IPS-NIHi11 (cell line): ENCODE measurements at regions not wholly inside any gene's neighbourhood (a gene's known extent, or its start where the extent isn't known, plus 50 kb on each side); places are given as distances from the start of the nearest gene placed in this dataset.
"Not testable (repeated sequence)": the region's sequence is repeated elsewhere in the genome, so short reads cannot be mapped to it uniquely, and the experiment has no call there.

Source experiments
- DNase-seq: peaks from one replicate; pipeline ENCODE4 v3.0.0; 2012; ENCODE audit warnings: mixed read lengths, low spot score

- no peak for DNase-seq
Measured at GRCh38 chr3:132084982-132085381, 50.2 kb upstream of the CPNE4 start.

GRCh38 chr3:132087356-132087755 lies 52.5 kb upstream of the CPNE4 start:
- DNase-seq, result no peak

- no peak for DNase-seq
Measured at GRCh38 chr3:132088291-132088690, 53.5 kb upstream of the CPNE4 start.

- no peak for DNase-seq
Measured at GRCh38 chr3:132090921-132091320, 56.1 kb upstream of the CPNE4 start.

- no peak for DNase-seq
Measured at GRCh38 chr3:132116601-132117000, 81.8 kb upstream of the CPNE4 start.

- no peak for DNase-seq
Measured at GRCh38 chr3:132117642-132118041, 82.8 kb upstream of the CPNE4 start.

- DNase-seq, result no peak
Measured at GRCh38 chr3:132119531-132119930, 84.7 kb upstream of the CPNE4 start.

- DNase-seq, result no peak
Measured at GRCh38 chr3:132124096-132124495, 89.3 kb upstream of the CPNE4 start.

GRCh38 chr3:132124651-132125284 lies 90.0 kb upstream of the CPNE4 start:
- no peak for DNase-seq

- no peak for DNase-seq
Measured at GRCh38 chr3:132134611-132135010, 99.8 kb upstream of the CPNE4 start.

- DNase-seq, result peak; percentile 26
Measured at GRCh38 chr3:132135628-132136333, 101.0 kb upstream of the CPNE4 start.

- no peak for DNase-seq
Measured at GRCh38 chr3:132136334-132136716, 101.5 kb upstream of the CPNE4 start.

GRCh38 chr3:132136902-132137301 lies 102.1 kb upstream of the CPNE4 start:
- not testable (repeated sequence) for DNase-seq

- DNase-seq, result no peak
Measured at GRCh38 chr3:132145833-132146232, 111.0 kb upstream of the CPNE4 start.

GRCh38 chr3:132154619-132155018 lies 119.8 kb upstream of the CPNE4 start:
- DNase-seq, result no peak

- no peak for DNase-seq
Measured at GRCh38 chr3:132159145-132159544, 124.3 kb upstream of the CPNE4 start.

- no peak for DNase-seq
Measured at GRCh38 chr3:132160198-132160597, 125.4 kb upstream of the CPNE4 start.

GRCh38 chr3:132161608-132162007 lies 126.8 kb upstream of the CPNE4 start:
- DNase-seq, result peak; percentile 41

- no peak for DNase-seq
Measured at GRCh38 chr3:132164469-132165092, 129.8 kb upstream of the CPNE4 start.

GRCh38 chr3:132167870-132168269 lies 133.1 kb upstream of the CPNE4 start:
- no peak for DNase-seq

- DNase-seq, result no peak
Measured at GRCh38 chr3:132174500-132174899, 139.7 kb upstream of the CPNE4 start.

- DNase-seq, result peak; percentile 64
Measured at GRCh38 chr3:132180337-132180791, 136.8 kb upstream of the ACP3 start.

GRCh38 chr3:132183811-132184210 lies 133.4 kb upstream of the ACP3 start:
- DNase-seq, result no peak
